ENCODE measurements at regions not wholly inside any gene's neighbourhood (a gene's known extent, or its start where the extent isn't known, plus 50 kb on each side); places are given as distances from the start of the nearest gene placed in this dataset.

GRCh38 chr6:90707246-90707645 is 120.4 kb upstream of the MAP3K7 start:
- H3K4me3 ChIP-seq: no peak overlapping the region
- no peak overlapping the region for H3K27ac ChIP-seq (ENCODE audit: low read depth in 1 of 2, low read length in 1 of 2)
- H3K4me1 ChIP-seq (ENCODE audit: control insufficient read depth in 5 of 5, insufficient read depth in 5 of 5, low read length in 5 of 5): peaks cover 0 to 26% (median 21%) of the 10 kb centered on the region in 5 donors
- H3K9ac ChIP-seq (ENCODE audit: insufficient read depth in 1 of 2, low read length in 2 of 2): no peak overlapping the region
- DNase-seq (no peak), ATAC-seq (ENCODE audit: insufficient read depth, low FRiP score) (no peak)
- H3K36me3 ChIP-seq (ENCODE audit: control insufficient read depth in 4 of 4, insufficient read depth in 4 of 4, low read length in 4 of 4): no peaks in the 10 kb centered on the region
- H3K27me3 ChIP-seq (ENCODE audit: control insufficient read depth in 3 of 3, insufficient read depth in 3 of 3, low read length in 2 of 3): no peaks in the 10 kb centered on the region
- TF ChIP-seq CTCF (IDR thresholded peaks at IDR 0.05; ENCODE audit: control extremely low read depth, extremely low read depth): no peak
- WGBS, 2 donors: 53 to 67% methylated on average over 2 of the region's 2 CpGs
- H3K9me3 ChIP-seq (ENCODE audit: control insufficient read depth in 4 of 4, insufficient read depth in 3 of 4, low read length in 3 of 4): no peaks in the 10 kb centered on the region

- H3K9me3 ChIP-seq (ENCODE audit: control insufficient read depth in 4 of 4, insufficient read depth in 3 of 4, low read length in 3 of 4): no peaks in the 10 kb centered on the region
- no peak overlapping the region for H3K4me3 ChIP-seq
- WGBS, 2 donors: 70 to 78% methylated on average over 7 of the region's 7 CpGs
- DNase-seq (no peak), ATAC-seq (ENCODE audit: insufficient read depth, low FRiP score) (no peak)
- H3K9ac ChIP-seq (ENCODE audit: insufficient read depth in 1 of 2, low read length in 2 of 2): no peak overlapping the region
- no peak for TF ChIP-seq CTCF (IDR thresholded peaks at IDR 0.05; ENCODE audit: control extremely low read depth, extremely low read depth)
- H3K27ac ChIP-seq (ENCODE audit: low read depth in 1 of 2, low read length in 1 of 2): no peak overlapping the region
- peaks cover 0 to 6% (median 3%) of the 10 kb centered on the region in 5 donors for H3K4me1 ChIP-seq (ENCODE audit: control insufficient read depth in 5 of 5, insufficient read depth in 5 of 5, low read length in 5 of 5)
- H3K36me3 ChIP-seq (ENCODE audit: control insufficient read depth in 4 of 4, insufficient read depth in 4 of 4, low read length in 4 of 4): no peaks in the 10 kb centered on the region
- H3K27me3 ChIP-seq (ENCODE audit: control insufficient read depth in 3 of 3, insufficient read depth in 3 of 3, low read length in 2 of 3): no peaks in the 10 kb centered on the region
Observed at GRCh38 chr6:90703336-90703735, 116.5 kb upstream of the MAP3K7 start.

GRCh38 chr6:90701926-90702325 is 115.1 kb upstream of the MAP3K7 start:
- Histone ChIP-seq H3K4me3 (no peak overlapping the region), H3K36me3 (ENCODE audit: control insufficient read depth in 4 of 4, insufficient read depth in 4 of 4, low read length in 4 of 4) (no peaks in the 10 kb centered on the region), H3K27me3 (ENCODE audit: control insufficient read depth in 3 of 3, insufficient read depth in 3 of 3, low read length in 2 of 3) (no peaks in the 10 kb centered on the region), H3K9me3 (ENCODE audit: control insufficient read depth in 4 of 4, insufficient read depth in 3 of 4, low read length in 3 of 4) (no peaks in the 10 kb centered on the region), H3K4me1 (ENCODE audit: control insufficient read depth in 5 of 5, insufficient read depth in 5 of 5, low read length in 5 of 5) (no peaks in the 10 kb centered on the region), H3K27ac (ENCODE audit: low read depth in 1 of 2, low read length in 1 of 2) (no peak overlapping the region), H3K9ac (ENCODE audit: insufficient read depth in 1 of 2, low read length in 2 of 2) (no peak overlapping the region)
- TF ChIP-seq CTCF (IDR thresholded peaks at IDR 0.05; ENCODE audit: control extremely low read depth, extremely low read depth): no peak
- ATAC-seq (ENCODE audit: insufficient read depth, low FRiP score): no peak
- WGBS, 2 donors: 83 to 88% methylated on average over 1 of the region's 1 CpG
- no peak for DNase-seq

- no peak overlapping the region for H3K9ac ChIP-seq (ENCODE audit: insufficient read depth in 1 of 2, low read length in 2 of 2)
- H3K4me3 ChIP-seq: no peak overlapping the region
- H3K27ac ChIP-seq (ENCODE audit: low read depth in 1 of 2, low read length in 1 of 2): no peak overlapping the region
- DNase-seq (no peak), ATAC-seq (ENCODE audit: insufficient read depth, low FRiP score) (no peak)
- H3K4me1 ChIP-seq (ENCODE audit: control insufficient read depth in 5 of 5, insufficient read depth in 5 of 5, low read length in 5 of 5): no peaks in the 10 kb centered on the region
- H3K36me3 ChIP-seq (ENCODE audit: control insufficient read depth in 4 of 4, insufficient read depth in 4 of 4, low read length in 4 of 4): no peaks in the 10 kb centered on the region
- 33% methylated on average over 7 of the region's 7 CpGs for WGBS, 2 donors
- no peaks in the 10 kb centered on the region for H3K9me3 ChIP-seq (ENCODE audit: control insufficient read depth in 4 of 4, insufficient read depth in 3 of 4, low read length in 3 of 4)
- no peak for TF ChIP-seq CTCF (IDR thresholded peaks at IDR 0.05; ENCODE audit: control extremely low read depth, extremely low read depth)
- H3K27me3 ChIP-seq (ENCODE audit: control insufficient read depth in 3 of 3, insufficient read depth in 3 of 3, low read length in 2 of 3): no peaks in the 10 kb centered on the region
Observed at GRCh38 chr6:90701146-90701781, 114.4 kb upstream of the MAP3K7 start.

All from lung (tissue), 11 donors.